SH-SY5Y (cell line): ENCODE measurements at regions not wholly inside any gene's neighbourhood (a gene's known extent, or its start where the extent isn't known, plus 50 kb on each side); places are given as distances from the start of the nearest gene placed in this dataset.

Source experiments
- GATA2 ChIP-seq: IDR thresholded peaks from 2 replicates; pipeline ENCODE4 v1.6.1; 2011; ENCODE audit warnings: mild to moderate bottlenecking, low read depth, low read length
- GATA3 ChIP-seq: IDR thresholded peaks from 2 replicates; pipeline ENCODE4 v1.6.1; 2011; ENCODE audit warnings: low read depth, mild to moderate bottlenecking, low read length, moderate library complexity

DNA sequence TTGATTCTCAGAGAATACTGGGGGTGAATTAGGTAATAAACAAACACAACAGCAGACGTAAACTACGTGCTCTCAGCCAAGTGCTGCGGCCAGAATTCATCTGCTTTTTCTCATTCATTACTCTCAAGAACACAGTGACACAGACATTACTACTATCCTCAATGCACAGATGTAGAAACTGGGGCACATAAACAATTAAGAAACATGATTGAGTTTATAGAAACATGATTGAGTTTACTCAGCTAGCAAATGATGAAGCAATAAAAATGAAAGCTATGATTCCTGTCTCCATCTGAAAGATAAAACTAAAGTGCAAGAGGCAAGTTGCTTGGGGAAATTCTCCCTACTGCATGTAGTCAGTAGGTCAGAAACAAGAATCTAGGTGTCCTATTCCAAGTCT, 140.5 kb downstream of the IFI44 start:
- peak; percentile 51; the same call in 1 of the 2 replicates for TF ChIP-seq GATA2
- TF ChIP-seq GATA3: peak; percentile 53; the same call in 1 of the 2 replicates
